ENCODE measurements at regions not wholly inside any gene's neighbourhood (a gene's known extent, or its start where the extent isn't known, plus 50 kb on each side); places are given as distances from the start of the nearest gene placed in this dataset.

- DNase-seq: no peak
Observed at GRCh38 chr12:102573237-102573636, 92.9 kb upstream of the IGF1 start.

- DNase-seq: no peak
Observed at GRCh38 chr12:102571889-102572288, 91.5 kb upstream of the IGF1 start.

GRCh38 chr12:102570256-102570655 lies 89.9 kb upstream of the IGF1 start:
- DNase-seq: no peak

GRCh38 chr12:102569803-102570202 lies 89.4 kb upstream of the IGF1 start:
- DNase-seq: no peak

GRCh38 chr12:102568276-102568675 lies 87.9 kb upstream of the IGF1 start:
- no peak for DNase-seq

DNA sequence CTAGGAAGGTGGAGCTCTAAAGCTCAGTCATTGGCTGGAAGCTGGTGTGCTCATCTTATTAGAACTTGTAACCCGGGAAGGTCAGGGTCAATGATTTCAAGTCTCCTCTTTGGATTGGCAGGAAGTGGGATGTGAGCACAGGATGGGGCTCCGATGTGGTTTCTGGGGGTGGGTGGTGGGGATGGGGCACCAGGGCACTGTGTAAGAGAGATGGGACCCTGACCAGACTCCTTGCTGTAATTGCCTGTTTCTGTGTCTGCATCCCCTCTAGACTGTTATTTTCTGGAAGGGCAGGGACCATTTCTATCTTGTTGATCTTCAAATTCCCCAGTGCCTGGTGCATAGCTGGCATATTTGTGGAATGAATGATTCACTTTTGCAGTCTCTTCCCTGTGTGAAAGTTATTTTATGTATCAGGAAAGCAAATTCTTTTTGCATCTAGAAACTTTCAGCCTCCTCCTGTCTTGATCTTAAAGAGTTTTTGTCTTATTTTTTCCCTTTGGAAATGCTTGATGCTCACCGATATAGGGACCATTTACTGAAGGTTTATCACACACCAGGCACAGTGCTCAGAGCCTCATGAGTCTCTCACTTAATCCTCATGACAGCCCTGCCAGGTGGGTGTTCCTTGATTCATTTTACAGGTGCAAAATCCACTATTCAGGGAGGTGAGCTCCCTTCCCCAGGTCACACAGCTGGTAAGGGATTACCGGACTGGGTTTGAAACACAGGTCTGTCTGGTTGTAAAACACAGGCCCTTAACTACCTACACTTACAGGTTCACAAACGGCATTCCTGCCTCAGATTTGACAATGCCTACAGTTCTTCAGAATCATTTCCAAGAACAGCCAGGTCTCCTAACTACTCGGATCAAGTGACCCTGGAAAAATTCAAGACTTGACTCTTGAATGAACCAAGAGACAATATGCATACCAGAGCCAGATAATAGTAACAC lies 86.9 kb upstream of the IGF1 start:
- DNase-seq: no peak

DNA sequence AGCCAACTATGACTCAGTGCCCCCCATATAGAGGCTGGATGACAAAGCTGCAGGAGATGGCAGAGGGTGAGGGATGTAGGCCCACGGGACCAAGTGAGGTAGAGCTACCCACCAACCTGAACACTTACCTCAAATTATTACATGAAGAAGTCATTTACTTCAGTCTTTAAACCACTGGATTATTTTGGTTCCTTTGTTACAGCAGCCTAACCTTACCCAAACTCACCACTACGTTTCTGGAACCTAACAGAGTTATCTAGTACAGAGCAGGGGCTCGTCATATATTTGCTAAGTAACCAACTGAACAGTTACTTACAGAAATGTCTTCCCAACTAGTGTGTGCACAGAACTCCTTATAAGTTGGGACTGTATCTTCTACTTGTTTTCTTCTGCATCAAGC lies 85.2 kb upstream of the IGF1 start:
- no peak for DNase-seq

- no peak for DNase-seq
Observed at GRCh38 chr12:102564026-102564425, 83.7 kb upstream of the IGF1 start.

- DNase-seq: no peak
Observed at GRCh38 chr12:102562836-102563425, 82.6 kb upstream of the IGF1 start.

DNA sequence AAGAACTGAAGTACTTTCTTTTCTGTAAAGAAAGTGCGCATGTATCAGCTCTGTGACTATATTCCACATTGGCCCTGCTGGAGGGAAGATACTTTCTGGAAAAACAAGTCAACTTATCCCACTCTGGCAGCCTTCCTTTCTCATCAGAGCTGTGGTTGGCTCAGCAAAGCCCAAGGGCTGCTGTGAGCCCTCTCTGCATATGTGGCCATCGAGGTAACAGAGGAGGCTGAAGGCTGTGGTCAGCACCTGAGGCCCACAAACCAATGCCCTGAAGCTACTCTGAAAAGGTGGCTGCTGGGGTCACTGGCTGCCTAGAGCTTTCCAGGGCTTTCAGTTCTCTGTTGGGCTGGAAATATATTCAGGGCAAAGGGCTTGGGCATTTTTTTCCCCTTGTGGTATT lies 70.8 kb upstream of the IGF1 start:
- DNase-seq: no peak

GRCh38 chr12:102549691-102550090 lies 69.3 kb upstream of the IGF1 start:
- DNase-seq: no peak

- no peak for DNase-seq
Observed at GRCh38 chr12:102548543-102548942, 68.2 kb upstream of the IGF1 start.

DNA sequence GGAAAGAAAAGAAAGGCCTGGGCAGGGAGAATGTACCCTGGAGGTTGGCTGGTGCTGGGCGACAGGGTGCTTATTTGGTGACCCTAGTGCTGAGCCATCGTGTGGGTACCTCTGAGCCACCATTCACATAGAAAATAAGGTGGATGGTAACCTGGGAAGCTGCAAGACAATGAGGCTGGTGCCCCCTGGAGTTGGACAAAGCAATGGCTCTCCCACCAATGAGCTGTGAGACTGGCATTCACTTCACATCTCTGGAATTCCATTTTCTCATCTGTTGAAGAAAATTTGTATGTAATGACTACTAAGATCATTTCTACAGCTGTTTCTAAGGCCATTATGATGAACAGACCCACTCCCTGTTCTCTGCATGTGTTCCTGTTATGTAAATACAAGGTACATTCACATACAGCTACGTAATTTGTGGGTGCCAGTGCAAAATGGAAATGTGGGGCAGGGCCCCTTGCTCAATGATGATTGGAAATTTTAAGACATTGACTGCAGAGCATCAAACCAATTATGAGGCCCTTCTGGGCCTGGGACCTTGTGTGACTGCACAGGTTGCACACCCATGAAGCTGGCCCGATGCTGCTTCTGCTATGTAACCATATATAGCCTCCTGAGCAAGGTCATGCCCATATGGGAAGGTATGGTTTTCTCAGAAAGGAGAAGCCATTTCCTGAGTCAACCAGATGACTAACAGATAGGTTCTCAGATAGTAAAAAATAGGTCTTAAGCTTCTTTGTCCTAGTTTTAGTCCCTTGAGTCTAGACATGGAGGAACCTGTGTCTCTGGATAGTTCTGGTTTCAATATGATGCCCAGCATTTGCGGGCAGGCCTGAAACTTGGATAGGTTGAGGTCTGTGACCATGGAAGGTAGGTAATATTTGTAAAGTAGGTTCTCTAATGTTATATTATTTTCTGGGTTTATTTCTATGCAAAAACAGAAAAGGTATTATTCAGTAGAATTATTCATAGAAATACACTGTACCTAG lies 63.4 kb upstream of the IGF1 start:
- DNase-seq: no peak

DNA sequence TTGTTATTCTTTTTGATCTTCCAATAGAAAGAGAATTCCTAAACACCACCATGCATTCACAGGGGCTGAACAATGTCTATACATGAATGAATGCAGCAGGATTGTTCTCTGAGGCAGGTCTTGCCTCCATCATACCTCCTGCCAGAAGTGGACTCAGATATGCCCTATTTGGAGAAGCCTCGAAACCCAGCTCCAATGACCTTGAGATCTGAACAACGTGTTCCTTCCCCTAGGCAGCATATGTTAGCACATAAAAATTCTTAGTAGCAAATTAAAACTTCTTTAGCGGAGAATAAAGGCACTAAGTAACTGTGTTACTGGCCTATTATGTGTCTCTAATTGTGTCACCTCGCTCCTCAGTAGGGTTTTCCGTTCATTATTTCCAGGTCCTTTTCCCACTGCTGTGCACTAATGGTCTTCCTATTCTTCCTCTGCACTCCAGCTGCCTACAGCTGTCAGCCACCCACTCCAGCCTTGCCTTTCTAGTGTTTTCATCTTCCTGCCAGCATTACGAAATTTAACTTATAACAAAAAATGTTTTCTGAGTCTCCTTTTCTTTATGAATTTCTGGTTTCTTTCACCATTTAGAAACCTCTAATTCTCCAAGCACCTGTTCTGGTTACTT lies 62.6 kb upstream of the IGF1 start:
- no peak for DNase-seq

- no peak for DNase-seq
Observed at GRCh38 chr12:102540815-102541385, 60.5 kb upstream of the IGF1 start.

GRCh38 chr12:102539651-102540553 lies 59.5 kb upstream of the IGF1 start:
- DNase-seq: no peak

DNA sequence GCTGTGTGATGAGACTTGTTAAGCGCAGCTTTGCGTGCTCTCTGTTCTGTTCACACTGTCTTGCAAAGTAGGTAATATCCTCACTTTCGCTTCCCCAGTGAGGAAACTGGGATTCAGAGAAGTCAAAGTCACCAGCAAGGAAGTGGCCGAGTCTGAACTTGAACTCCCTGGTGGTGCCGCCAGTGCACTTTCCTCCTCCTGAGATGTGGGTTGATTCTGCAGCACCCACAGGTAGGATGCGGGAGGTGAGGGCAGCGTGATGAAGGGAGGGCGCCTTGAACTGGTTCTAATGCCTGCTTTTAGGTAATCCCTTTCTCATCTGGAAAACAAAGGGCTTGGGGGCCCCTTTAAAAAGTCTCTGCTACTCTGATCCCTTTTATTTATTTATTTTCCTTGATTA lies 54.9 kb upstream of the IGF1 start:
- no peak for DNase-seq

DNA sequence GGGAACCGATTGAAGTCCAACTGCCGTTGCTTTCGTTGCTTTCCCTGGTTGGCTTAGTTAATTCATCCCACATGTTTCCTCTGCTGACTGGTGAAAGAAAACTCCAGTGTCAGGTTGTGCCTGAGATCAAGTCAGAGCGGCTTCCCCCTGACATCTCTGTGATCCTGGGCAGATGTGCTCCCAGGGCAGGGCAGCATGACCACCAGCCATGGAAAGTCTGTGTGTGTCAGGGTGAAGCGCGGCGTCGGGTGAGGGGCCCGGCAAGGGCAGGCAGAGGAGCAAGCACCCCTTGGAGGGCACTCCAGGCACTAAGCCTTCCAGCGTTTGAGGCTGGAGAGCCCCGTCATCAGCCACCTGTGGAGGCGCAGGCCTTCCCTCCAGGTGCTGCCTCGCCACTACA lies 54.5 kb upstream of the IGF1 start:
- no peak for DNase-seq

DNA sequence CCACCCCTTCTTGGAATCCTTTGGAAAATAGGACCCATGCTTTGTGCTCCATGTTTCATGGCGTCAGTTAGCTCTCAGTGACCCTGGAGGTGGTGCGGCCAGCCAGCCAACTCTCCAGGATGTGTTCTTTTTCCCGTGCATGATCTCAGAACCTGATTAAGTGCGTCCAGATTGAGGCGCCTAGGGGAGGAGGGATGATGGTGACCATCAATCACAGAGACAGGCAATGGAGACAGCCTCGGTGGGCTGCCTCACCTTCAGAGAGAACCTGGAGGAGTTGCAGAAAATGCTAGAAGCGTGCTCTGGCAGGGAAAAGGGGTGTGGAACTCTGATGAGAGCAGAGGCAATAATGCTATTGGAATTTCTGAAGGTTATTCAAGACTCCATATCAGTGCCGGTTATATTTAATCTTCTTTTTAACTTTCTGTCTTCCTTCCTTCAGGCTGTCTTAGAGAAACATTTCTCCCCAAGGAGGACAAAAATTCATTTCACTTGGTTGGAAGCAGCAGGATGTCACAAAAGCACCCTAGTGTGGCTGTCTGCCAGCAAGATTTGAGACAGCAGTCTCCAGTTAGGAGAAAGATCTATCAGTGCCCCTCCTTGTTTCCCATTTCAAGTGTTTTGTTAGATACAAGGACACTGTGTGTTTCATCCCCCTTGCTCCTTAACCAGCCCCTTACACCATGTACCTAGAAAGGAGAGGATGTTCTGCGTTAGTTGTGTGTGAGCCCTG lies 53.3 kb upstream of the IGF1 start:
- DNase-seq: no peak

All from NCI-H1694 treated with DMSO at 0.1 percent for 48 hours (cell line).